Ovary (tissue), 3 donors: ENCODE measurements at regions not wholly inside any gene's neighbourhood (a gene's known extent, or its start where the extent isn't known, plus 50 kb on each side); places are given as distances from the start of the nearest gene placed in this dataset.

Source experiments
- CTCF ChIP-seq, 3 donors: fragments of 450-650 bp in 2 of 3; fragments of 200-600 bp in 1 of 3; IDR thresholded peaks; one replicate each; pipeline versions ENCODE4 v1.5.1 to v1.8.0; 2016 to 2022; ENCODE audit warnings: antibody characterized with exemption in 3 of 3, mild to moderate bottlenecking in 1 of 3
- EP300 ChIP-seq: sonication (generic); formaldehyde crosslinking; IDR thresholded peaks from one replicate; pipeline ENCODE4 v1.6.1; 2017; ENCODE audit warnings: antibody characterized with exemption
- POLR2A ChIP-seq: fragments of 450-650 bp; IDR thresholded peaks from one replicate; pipeline ENCODE4 v1.6.1; 2017; ENCODE audit warnings: antibody characterized with exemption, mild to moderate bottlenecking, moderate library complexity
- donor health status: DM: no; HTN: no; CAD: no.

- TF ChIP-seq POLR2A (no peak), CTCF (IDR thresholded peaks at IDR 0.05) (no peak), EP300 (no peak)
Measured at GRCh38 chr10:21053953-21054690, 157.0 kb upstream of the NEBL start.
